Hepatocyte (in vitro differentiated cells): ENCODE measurements at regions not wholly inside any gene's neighbourhood (a gene's known extent, or its start where the extent isn't known, plus 50 kb on each side); places are given as distances from the start of the nearest gene placed in this dataset.
"Not testable (repeated sequence)": the region's sequence is repeated elsewhere in the genome, so short reads cannot be mapped to it uniquely, and the experiment has no call there.

Experiments
- DNase-seq: peaks from one replicate; pipeline ENCODE4 v3.0.0-alpha.2; 2016; ENCODE audit warnings: low spot score
- H2AFZ ChIP-seq: fragments of 200-600 bp; sonication (generic); 2 replicates; pipeline ENCODE4 v1.6.0; 2016; ENCODE audit warnings: antibody characterized with exemption, mild to moderate bottlenecking
- H3K27ac ChIP-seq: fragments of 200-600 bp; sonication (generic); 2 replicates; pipeline ENCODE4 v1.5.1; 2016; ENCODE audit warnings: mild to moderate bottlenecking
- H3K27me3 ChIP-seq: fragments of 200-600 bp; sonication (generic); 2 replicates; pipeline ENCODE4 v1.6.1; 2016
- H3K36me3 ChIP-seq: fragments of 200-600 bp; sonication (generic); replicated peaks from 2 replicates; pipeline ENCODE4 v1.5.1; 2016; ENCODE audit warnings: low read depth; ENCODE audit not compliant: insufficient read depth
- H3K4me1 ChIP-seq: fragments of 200-600 bp; sonication (generic); 2 replicates; pipeline ENCODE4 v1.5.1; 2016; ENCODE audit warnings: mild to moderate bottlenecking, moderate library complexity; ENCODE audit not compliant: insufficient read depth
- H3K4me2 ChIP-seq: fragments of 200-600 bp; sonication (generic); 2 replicates; pipeline ENCODE4 v1.6.0; 2016
- H3K4me3 ChIP-seq: fragments of 200-600 bp; sonication (generic); 2 replicates; pipeline ENCODE4 v1.5.1; 2016; ENCODE audit warnings: mild to moderate bottlenecking
- H3K79me2 ChIP-seq: fragments of 200-600 bp; sonication (generic); 2 replicates; pipeline ENCODE4 v1.6.0; 2017; ENCODE audit warnings: mild to moderate bottlenecking
- H3K9me2 ChIP-seq: fragments of 200-600 bp; sonication (generic); replicated peaks from 2 replicates; pipeline ENCODE4 v1.6.0; 2017; ENCODE audit warnings: mild to moderate bottlenecking; ENCODE audit not compliant: insufficient read depth
- H3K9me3 ChIP-seq: fragments of 200-600 bp; sonication (generic); 2 replicates; pipeline ENCODE4 v1.5.1; 2016; ENCODE audit warnings: low read depth, mild to moderate bottlenecking
- H4K20me1 ChIP-seq: fragments of 200-600 bp; sonication (generic); 2 replicates; pipeline ENCODE4 v1.6.0; 2016; ENCODE audit warnings: mild to moderate bottlenecking; ENCODE audit not compliant: insufficient read depth, poor library complexity, severe bottlenecking
- EZH2 ChIP-seq: fragments of 200-600 bp; sonication (generic); IDR thresholded peaks from 2 replicates; pipeline ENCODE4 v1.6.1; 2016; ENCODE audit warnings: antibody characterized with exemption, mild to moderate bottlenecking, borderline replicate concordance
- EZH2phosphoT487 ChIP-seq: fragments of 200-600 bp; sonication (generic); IDR thresholded peaks from one replicate; pipeline ENCODE4 v1.6.1; 2018; ENCODE audit warnings: antibody characterized with exemption, mild to moderate bottlenecking, low read depth, moderate library complexity; ENCODE audit not compliant: unreplicated experiment, severe bottlenecking
- WGBS: methylation state at CpG from one replicate; pipeline ENCODE4 v1.1.6; 2016; ENCODE audit warnings: low lambda C conversion rate; ENCODE audit errors: missing lambda C conversion rate; 5-methylcytosine and 5-hydroxymethylcytosine counted together
- TF ChIP-seq, protein P1 (sequence below): fragments of 200-600 bp; sonication (generic); IDR thresholded peaks from 2 replicates; pipeline ENCODE4 v1.5.1; 2016; ENCODE audit warnings: antibody characterized with exemption, mild to moderate bottlenecking; ENCODE audit not compliant: poor library complexity

DNA sequence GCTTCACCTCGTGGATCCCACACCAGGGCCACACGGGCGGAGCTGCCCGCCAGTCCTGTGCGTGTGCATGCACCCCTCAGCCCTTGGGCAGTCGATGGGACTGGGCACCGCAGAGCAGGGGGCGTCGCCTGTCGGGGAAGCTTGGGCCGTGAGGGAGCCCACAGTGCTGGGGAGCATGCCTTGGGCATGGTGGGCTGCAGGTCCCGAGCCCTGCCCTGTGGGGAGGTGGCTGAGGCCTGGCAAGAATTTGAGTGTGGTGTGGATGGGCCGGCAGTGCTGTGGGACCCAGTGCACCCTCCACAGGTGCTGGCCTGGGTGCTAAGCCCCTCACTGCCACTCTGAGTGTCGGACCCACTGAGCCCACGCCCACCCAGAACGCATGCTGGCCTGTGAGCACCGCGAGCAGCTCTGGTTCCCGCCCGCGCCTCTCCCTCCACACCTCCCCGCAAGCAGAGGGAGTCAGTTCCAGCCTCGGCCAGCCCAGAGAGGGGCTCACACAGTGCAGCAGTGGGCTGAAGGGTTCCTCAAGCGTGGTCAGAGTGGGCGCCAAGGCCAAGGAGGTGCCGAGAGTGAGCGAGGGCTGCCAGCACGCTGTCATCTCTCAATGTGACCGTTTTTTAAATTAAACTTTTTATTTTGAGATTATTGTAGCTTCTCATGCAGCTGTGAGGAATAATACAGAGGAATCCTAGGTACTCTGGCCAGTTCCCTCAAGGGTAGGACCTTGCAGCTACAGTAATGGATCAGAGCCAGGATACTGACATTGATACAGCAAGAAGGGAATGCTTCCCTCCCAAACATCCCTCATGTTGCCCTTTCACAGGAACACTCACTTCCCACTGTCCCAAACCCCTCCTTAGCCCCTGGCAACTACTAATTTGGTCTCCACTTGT, 127.7 kb downstream of the CRYBB2 start:
- no peak for DNase-seq
- H2AFZ ChIP-seq = no peak overlapping the region
- 95% methylated on average over 29 of the region's 29 CpGs for WGBS

DNA sequence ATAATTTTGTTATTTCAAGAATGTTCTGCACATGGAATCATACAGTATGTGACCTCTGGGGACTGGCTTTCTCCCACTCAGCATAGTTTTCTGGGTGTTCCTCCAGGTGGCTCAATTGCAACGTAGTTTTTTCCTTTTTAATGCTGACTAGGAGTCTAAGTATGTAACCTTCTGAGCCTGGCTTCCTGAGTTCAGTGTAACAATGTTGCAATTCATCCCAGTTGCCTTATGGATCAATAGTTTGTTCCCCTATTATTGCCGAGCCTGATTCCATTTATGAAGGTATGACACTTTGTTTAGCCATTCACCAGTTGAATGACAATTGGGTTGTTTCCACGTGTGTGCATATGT, 128.3 kb downstream of the CRYBB2 start:
- H3K27me3 ChIP-seq = no peaks in the 10 kb centered on the region
- H3K9me3 ChIP-seq = no peaks in the 10 kb centered on the region
- H3K36me3 ChIP-seq = no peaks in the 10 kb centered on the region
- no peak overlapping the region for H2AFZ ChIP-seq
- TF ChIP-seq, protein P1, sequence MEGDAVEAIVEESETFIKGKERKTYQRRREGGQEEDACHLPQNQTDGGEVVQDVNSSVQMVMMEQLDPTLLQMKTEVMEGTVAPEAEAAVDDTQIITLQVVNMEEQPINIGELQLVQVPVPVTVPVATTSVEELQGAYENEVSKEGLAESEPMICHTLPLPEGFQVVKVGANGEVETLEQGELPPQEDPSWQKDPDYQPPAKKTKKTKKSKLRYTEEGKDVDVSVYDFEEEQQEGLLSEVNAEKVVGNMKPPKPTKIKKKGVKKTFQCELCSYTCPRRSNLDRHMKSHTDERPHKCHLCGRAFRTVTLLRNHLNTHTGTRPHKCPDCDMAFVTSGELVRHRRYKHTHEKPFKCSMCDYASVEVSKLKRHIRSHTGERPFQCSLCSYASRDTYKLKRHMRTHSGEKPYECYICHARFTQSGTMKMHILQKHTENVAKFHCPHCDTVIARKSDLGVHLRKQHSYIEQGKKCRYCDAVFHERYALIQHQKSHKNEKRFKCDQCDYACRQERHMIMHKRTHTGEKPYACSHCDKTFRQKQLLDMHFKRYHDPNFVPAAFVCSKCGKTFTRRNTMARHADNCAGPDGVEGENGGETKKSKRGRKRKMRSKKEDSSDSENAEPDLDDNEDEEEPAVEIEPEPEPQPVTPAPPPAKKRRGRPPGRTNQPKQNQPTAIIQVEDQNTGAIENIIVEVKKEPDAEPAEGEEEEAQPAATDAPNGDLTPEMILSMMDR = no peak
- no peak for TF ChIP-seq EZH2
- no peak for TF ChIP-seq EZH2phosphoT487
- DNase-seq = no peak
- no peak overlapping the region for H3K4me3 ChIP-seq
- no peaks in the 10 kb centered on the region for H3K9me2 ChIP-seq
- no peaks in the 10 kb centered on the region for H4K20me1 ChIP-seq
- H3K4me2 ChIP-seq = no peak overlapping the region
- 95% methylated on average over 3 of the region's 3 CpGs for WGBS
- no peaks in the 10 kb centered on the region for H3K79me2 ChIP-seq
- H3K4me1 ChIP-seq = no peaks in the 10 kb centered on the region
- H3K27ac ChIP-seq = no peak overlapping the region

More for the DNA sequence above, 127.7 kb downstream of the CRYBB2 start:
- Histone ChIP-seq H3K9me2 (no peaks in the 10 kb centered on the region), H3K36me3 (no peaks in the 10 kb centered on the region), H3K4me3 (no peak overlapping the region), H4K20me1 (no peaks in the 10 kb centered on the region), H3K79me2 (no peaks in the 10 kb centered on the region), H3K9me3 (no peaks in the 10 kb centered on the region), H3K27ac (no peak overlapping the region), H3K27me3 (no peaks in the 10 kb centered on the region), H3K4me2 (no peak overlapping the region), H3K4me1 (no peaks in the 10 kb centered on the region)
- TF ChIP-seq EZH2phosphoT487 = no peak
- TF ChIP-seq, protein P1 = no peak
- TF ChIP-seq EZH2 = no peak

DNA sequence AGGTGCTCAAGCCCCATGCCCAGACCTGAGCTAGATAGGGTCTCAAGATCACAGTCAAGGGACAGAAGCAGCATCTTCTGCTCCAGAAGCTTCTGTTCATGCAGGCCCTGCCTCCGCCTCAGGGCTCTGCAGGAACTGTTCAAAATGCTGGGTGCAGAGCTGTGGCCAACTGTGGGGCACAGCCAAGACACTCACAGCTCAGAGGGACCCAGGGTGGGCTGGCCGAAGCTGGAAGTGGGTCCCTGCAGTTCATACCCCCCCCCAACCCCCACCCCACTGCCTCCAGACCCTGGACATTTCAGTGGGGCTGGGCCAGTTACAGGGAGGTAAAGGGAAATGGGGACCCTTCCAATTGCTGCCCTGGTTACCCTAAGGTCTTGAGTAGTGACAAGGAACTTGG, 129.0 kb downstream of the CRYBB2 start:
- Histone ChIP-seq H3K79me2 (no peaks in the 10 kb centered on the region), H4K20me1 (no peaks in the 10 kb centered on the region), H3K9me2 (no peaks in the 10 kb centered on the region), H2AFZ (no peak overlapping the region), H3K4me1 (no peaks in the 10 kb centered on the region), H3K36me3 (no peaks in the 10 kb centered on the region), H3K9me3 (no peaks in the 10 kb centered on the region), H3K4me3 (no peak overlapping the region), H3K4me2 (no peak overlapping the region), H3K27ac (no peak overlapping the region), H3K27me3 (no peaks in the 10 kb centered on the region)
- TF ChIP-seq EZH2phosphoT487 = no peak
- TF ChIP-seq, protein P1 = no peak
- no peak for TF ChIP-seq EZH2
- DNase-seq = no peak
- WGBS = 93% methylated on average over 2 of the region's 2 CpGs

DNA sequence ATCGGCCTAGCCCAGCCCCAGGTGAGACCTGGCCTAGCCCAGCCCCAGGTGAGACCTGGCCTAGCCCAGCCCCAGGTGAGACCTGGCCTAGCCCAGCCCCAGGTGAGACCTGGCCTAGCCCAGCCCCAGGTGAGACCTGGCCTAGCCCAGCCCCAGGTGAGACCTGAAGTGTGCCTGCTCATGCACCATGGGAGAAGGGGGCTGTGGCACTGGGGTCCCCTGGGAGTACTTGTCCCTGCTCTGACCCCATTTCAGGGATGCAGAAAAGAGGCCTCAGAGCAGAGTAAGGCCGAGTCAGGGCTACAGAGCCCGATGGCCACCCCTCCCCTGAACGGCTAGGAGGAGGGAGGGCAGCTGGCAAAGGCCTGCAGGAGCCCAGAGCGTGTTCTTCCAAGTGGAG, 129.6 kb downstream of the CRYBB2 start:
- not testable (repeated sequence) for H3K4me2 ChIP-seq, H3K4me3 ChIP-seq, H3K79me2 ChIP-seq, H3K9me2 ChIP-seq, H3K27me3 ChIP-seq, H2AFZ ChIP-seq, H3K4me1 ChIP-seq, H3K36me3 ChIP-seq, DNase-seq, H4K20me1 ChIP-seq, H3K9me3 ChIP-seq, H3K27ac ChIP-seq
- WGBS = 100% methylated on average over 4 of the region's 5 CpGs
